ENCODE measurements at regions not wholly inside any gene's neighbourhood (a gene's known extent, or its start where the extent isn't known, plus 50 kb on each side); places are given as distances from the start of the nearest gene placed in this dataset.
"Not testable (repeated sequence)": the region's sequence is repeated elsewhere in the genome, so short reads cannot be mapped to it uniquely, and the experiment has no call there.

GRCh38 chr21:5113092-5113491, 5408.3 kb upstream of the TPTE start:
- TF ChIP-seq YY1 (IDR thresholded peaks at IDR 0.05; ENCODE audit: insufficient read depth, insufficient read length); ZNF274 (IDR thresholded peaks at IDR 0.05; ENCODE audit: low read depth, low read length); SUZ12 (IDR thresholded peaks at IDR 0.05; ENCODE audit: extremely low read depth, insufficient read depth, insufficient read length): not testable (repeated sequence)

Measured in NT2/D1 (cell line).